Body of pancreas (tissue), 4 donors: ENCODE measurements at regions not wholly inside any gene's neighbourhood (a gene's known extent, or its start where the extent isn't known, plus 50 kb on each side); places are given as distances from the start of the nearest gene placed in this dataset.

Experiments used
- ATAC-seq: fragments of 150-250 bp; one replicate; pipeline ENCODE4 v1.9.1; 2016
- DNase-seq, 4 donors: peaks; one replicate each; pipeline ENCODE4 v3.0.0-alpha.2; 2019
- H3K27ac ChIP-seq, 4 donors: fragments of 200-600 bp; sonication (generic); 1 replicate in 3 of 4; 2 replicates in 1 of 4; pipeline versions ENCODE4 v1.5.1 to v1.6.1; 2016 to 2019; ENCODE audit warnings: mild to moderate bottlenecking in 1 of 4, mixed read lengths in 1 of 4, moderate library complexity in 1 of 4
- H3K27me3 ChIP-seq, 2 donors: fragments of 200-600 bp; sonication (generic); one replicate each; pipeline ENCODE4 v1.6.0; 2016; ENCODE audit warnings: mild to moderate bottlenecking in 1 of 2
- H3K36me3 ChIP-seq, 2 donors: fragments of 200-600 bp; sonication (generic); replicated peaks in 1 of 2; 2 replicates each; pipeline ENCODE4 v1.5.1; 2016; ENCODE audit warnings: low read depth in 2 of 2; ENCODE audit not compliant: insufficient read depth in 1 of 2
- H3K4me1 ChIP-seq: fragments of 200-600 bp; sonication (generic); one replicate; pipeline ENCODE4 v1.6.0; 2016
- H3K4me3 ChIP-seq, 2 donors: fragments of 200-600 bp; sonication (generic); 1 replicate in 1 of 2; 2 replicates in 1 of 2; pipeline ENCODE4 v1.5.1; 2016 to 2019
- H3K9me3 ChIP-seq, 3 donors: fragments of 200-600 bp; sonication (generic); 1 replicate in 2 of 3; 2 replicates in 1 of 3; pipeline ENCODE4 v1.5.1; 2016
- POLR2A ChIP-seq, 3 donors: fragments of 450-650 bp; IDR thresholded peaks; one replicate each; pipeline ENCODE4 v1.6.1; 2016; ENCODE audit warnings: antibody characterized with exemption in 3 of 3, mild to moderate bottlenecking in 2 of 3
- WGBS, 2 donors: methylation state at CpG; one replicate each; pipeline ENCODE4 v1.1.5; 2017; 5-methylcytosine and 5-hydroxymethylcytosine counted together
- intact Hi-C: fragments of 100-400 bp; cut with DNase I; formaldehyde crosslinking; loops from one replicate; pipeline ENCODE4 v1.15.1; 2023
- TF ChIP-seq, protein P1 (sequence below), 7 experiments: fragments of 450-650 bp in 4 of 7; fragments of 200-600 bp in 3 of 7; sonication (generic) in 3 of 7; IDR thresholded peaks; one replicate each; pipeline ENCODE4 v1.5.1; 2016 to 2019; ENCODE audit warnings: antibody characterized with exemption in 7 of 7

DNA sequence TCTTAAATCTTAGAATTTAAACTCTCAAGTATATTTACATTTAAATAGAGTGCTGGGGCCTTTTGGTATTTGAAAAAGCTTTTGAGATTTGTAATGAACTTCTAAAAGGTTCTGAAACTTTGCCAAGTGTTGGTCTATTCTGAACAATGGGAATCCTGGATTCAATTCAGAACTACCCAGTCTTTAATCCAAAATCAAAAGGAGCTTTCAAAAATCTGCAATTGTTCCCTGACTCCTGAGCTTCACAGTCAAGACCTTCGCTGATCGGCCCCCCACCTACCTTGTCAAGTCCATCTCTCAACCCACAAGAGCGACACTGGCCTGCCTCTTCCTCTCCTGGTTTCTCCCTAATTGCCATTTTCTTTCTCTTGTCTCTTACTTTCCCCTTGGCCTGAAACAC lies 666.1 kb upstream of the BOD1L1 start:
- TF ChIP-seq, protein P1, sequence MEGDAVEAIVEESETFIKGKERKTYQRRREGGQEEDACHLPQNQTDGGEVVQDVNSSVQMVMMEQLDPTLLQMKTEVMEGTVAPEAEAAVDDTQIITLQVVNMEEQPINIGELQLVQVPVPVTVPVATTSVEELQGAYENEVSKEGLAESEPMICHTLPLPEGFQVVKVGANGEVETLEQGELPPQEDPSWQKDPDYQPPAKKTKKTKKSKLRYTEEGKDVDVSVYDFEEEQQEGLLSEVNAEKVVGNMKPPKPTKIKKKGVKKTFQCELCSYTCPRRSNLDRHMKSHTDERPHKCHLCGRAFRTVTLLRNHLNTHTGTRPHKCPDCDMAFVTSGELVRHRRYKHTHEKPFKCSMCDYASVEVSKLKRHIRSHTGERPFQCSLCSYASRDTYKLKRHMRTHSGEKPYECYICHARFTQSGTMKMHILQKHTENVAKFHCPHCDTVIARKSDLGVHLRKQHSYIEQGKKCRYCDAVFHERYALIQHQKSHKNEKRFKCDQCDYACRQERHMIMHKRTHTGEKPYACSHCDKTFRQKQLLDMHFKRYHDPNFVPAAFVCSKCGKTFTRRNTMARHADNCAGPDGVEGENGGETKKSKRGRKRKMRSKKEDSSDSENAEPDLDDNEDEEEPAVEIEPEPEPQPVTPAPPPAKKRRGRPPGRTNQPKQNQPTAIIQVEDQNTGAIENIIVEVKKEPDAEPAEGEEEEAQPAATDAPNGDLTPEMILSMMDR (IDR thresholded peaks at IDR 0.05): no peak
- TF ChIP-seq POLR2A (IDR thresholded peaks at IDR 0.05): no peak
- Histone ChIP-seq H3K4me3 (no peak overlapping the region), H3K36me3 (no peaks in the 10 kb centered on the region), H3K27me3 (no peaks in the 10 kb centered on the region), H3K4me1 (no peaks in the 10 kb centered on the region), H3K27ac (no peak overlapping the region), H3K9me3 (no peaks in the 10 kb centered on the region)
- no peak for DNase-seq
- no peak for ATAC-seq
- intact Hi-C loops: no loop called here
- 95% methylated on average over 3 of the region's 3 CpGs for WGBS, 2 donors

DNA sequence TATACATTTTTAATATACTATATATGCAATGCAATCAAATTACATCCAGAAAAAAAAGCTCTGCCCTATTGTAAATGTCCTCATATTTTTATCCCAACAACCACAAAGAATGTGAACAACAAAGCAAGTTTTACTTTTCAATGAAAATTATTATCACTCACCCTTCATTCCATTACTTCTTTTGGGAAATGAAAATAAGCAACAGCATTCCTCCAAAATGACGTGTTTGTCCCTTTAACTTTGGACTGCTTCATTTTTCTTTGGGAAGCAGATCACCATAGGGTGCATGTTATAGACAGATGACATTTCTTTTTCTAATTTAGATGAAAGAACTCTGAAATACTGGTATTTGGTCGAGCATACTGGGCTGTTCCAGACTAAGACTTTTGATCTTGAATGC lies 667.1 kb upstream of the BOD1L1 start:
- TF ChIP-seq POLR2A (IDR thresholded peaks at IDR 0.05): no peak
- TF ChIP-seq, protein P1 (IDR thresholded peaks at IDR 0.05): no peak
- Histone ChIP-seq H3K36me3 (no peaks in the 10 kb centered on the region), H3K27ac (no peak overlapping the region), H3K27me3 (no peaks in the 10 kb centered on the region), H3K4me3 (no peak overlapping the region), H3K9me3 (no peaks in the 10 kb centered on the region), H3K4me1 (no peaks in the 10 kb centered on the region)
- ATAC-seq (no peak), DNase-seq (no peak)
- intact Hi-C loops: no loop called here
- 62 to 65% methylated on average over 2 of the region's 2 CpGs for WGBS, 2 donors

DNA sequence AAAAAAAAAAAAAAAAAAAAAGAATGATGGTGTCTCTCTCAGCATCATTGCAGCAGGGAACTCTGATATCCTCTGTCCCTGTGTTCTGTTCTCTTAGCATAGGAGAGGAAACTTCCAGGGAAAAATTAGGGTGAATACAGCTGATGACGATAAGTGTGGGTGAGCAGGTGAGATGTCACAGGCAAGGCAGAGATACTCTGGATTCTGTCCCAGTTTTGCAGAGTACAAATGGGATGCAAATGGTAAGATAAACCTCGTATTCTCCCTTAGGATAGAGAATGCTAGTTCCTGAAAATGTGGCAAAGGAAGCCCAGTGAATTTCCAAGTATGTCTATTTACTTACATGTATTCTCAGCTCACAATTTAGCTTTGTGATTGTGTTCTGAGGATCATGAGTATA lies 671.6 kb upstream of the BOD1L1 start:
- Histone ChIP-seq H3K9me3 (no peaks in the 10 kb centered on the region), H3K27me3 (no peaks in the 10 kb centered on the region), H3K4me3 (no peak overlapping the region), H3K36me3 (no peaks in the 10 kb centered on the region), H3K27ac (no peak overlapping the region), H3K4me1 (no peaks in the 10 kb centered on the region)
- WGBS, 2 donors: 29 to 57% methylated on average over 2 of the region's 2 CpGs
- ATAC-seq (no peak), DNase-seq (no peak)
- TF ChIP-seq POLR2A (IDR thresholded peaks at IDR 0.05): no peak
- TF ChIP-seq, protein P1 (IDR thresholded peaks at IDR 0.05): no peak
- intact Hi-C loops: no loop called here

DNA sequence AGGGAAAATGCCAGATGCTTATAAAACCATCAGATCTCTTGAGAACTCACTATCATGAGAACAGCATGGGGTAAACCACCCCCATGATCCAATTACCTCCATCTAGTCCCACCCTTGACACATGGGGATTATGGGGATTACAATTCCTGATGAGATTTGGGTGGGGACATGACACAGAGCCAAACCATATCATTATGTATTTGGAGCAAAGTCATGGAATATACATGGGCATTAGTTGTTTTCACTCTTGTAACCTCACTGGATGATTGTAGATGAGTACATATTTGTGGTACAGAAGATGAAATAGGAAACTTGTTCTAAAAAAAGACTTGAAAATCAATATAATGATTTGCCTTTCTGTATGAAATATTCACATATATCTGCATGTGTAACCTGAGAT lies 674.5 kb upstream of the BOD1L1 start:
- Histone ChIP-seq H3K9me3 (no peaks in the 10 kb centered on the region), H3K4me3 (no peak overlapping the region), H3K27me3 (no peaks in the 10 kb centered on the region), H3K36me3 (no peaks in the 10 kb centered on the region), H3K27ac (no peak overlapping the region), H3K4me1 (no peaks in the 10 kb centered on the region)
- DNase-seq (no peak), ATAC-seq (no peak)
- TF ChIP-seq POLR2A (IDR thresholded peaks at IDR 0.05): no peak
- TF ChIP-seq, protein P1 (IDR thresholded peaks at IDR 0.05): no peak
- intact Hi-C loops: no loop called here

DNA sequence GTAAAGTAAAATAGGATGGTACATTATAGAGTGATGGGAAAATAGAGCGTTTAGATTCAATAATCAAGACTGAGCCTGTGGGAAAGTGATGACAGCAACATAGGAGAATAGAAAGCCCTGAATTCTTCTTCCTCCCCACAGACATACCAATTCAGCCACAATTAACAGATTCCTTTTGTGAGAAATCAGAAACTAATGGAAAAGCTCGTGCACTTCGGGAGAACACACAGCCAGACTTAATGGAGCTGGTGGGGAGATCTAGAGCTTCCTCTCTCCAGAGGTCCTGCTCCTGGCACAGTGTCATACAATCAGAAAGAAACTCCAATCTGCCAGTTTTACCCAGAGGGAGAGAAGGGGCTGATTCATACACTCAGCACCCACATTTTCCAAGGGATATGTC lies 676.3 kb upstream of the BOD1L1 start:
- Histone ChIP-seq H3K4me3 (no peak overlapping the region), H3K4me1 (peaks cover 10% of the 10 kb centered on the region), H3K9me3 (no peaks in the 10 kb centered on the region), H3K36me3 (no peaks in the 10 kb centered on the region), H3K27ac (no peak overlapping the region), H3K27me3 (no peaks in the 10 kb centered on the region)
- 72 to 78% methylated on average over 3 of the region's 3 CpGs for WGBS, 2 donors
- TF ChIP-seq, protein P1 (IDR thresholded peaks at IDR 0.05): no peak
- no peak for TF ChIP-seq POLR2A (IDR thresholded peaks at IDR 0.05)
- intact Hi-C loops: no loop called here
- ATAC-seq: no peak
- DNase-seq: no peak
